ENCODE measurements at regions not wholly inside any gene's neighbourhood (a gene's known extent, or its start where the extent isn't known, plus 50 kb on each side); places are given as distances from the start of the nearest gene placed in this dataset.

DNA sequence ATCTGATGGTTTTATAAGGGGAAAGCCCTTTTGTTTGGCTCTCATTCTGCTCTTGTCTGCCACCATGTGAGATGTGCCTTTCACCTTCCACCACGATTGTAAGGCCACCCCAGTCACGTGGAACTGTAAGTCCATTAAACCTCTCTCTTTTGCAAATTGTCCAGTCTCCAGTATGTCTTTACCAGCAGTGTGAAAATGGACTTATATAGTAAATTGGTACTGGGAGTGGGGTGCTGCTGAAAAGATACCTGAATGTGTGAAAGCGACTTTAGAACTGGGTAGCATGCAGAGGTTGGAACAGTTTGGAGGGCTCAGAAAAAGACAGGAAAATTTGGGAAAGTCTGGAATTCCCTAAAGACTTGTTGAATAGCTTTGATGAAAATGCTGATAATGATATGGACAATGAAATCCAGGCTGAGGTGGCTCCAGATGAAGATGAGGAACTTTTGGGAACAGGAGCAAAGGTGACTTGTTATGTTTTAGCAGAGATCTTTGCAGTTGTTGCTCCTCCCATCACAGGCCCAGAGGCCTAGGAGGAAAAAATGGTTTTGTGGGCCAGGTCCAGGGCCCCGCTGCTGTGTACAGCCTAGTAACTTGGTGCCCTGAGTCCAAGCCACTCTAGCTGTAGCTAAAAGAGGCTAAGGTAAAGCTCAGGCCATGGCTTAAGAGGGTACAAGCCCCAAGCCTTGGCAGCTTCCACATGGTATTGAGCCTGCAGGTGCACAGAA is 275.7 kb upstream of the NPSR1 start:
- TF ChIP-seq, protein P1, sequence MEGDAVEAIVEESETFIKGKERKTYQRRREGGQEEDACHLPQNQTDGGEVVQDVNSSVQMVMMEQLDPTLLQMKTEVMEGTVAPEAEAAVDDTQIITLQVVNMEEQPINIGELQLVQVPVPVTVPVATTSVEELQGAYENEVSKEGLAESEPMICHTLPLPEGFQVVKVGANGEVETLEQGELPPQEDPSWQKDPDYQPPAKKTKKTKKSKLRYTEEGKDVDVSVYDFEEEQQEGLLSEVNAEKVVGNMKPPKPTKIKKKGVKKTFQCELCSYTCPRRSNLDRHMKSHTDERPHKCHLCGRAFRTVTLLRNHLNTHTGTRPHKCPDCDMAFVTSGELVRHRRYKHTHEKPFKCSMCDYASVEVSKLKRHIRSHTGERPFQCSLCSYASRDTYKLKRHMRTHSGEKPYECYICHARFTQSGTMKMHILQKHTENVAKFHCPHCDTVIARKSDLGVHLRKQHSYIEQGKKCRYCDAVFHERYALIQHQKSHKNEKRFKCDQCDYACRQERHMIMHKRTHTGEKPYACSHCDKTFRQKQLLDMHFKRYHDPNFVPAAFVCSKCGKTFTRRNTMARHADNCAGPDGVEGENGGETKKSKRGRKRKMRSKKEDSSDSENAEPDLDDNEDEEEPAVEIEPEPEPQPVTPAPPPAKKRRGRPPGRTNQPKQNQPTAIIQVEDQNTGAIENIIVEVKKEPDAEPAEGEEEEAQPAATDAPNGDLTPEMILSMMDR (conservative IDR thresholded peaks at IDR 0.05): no peak
- H3K27me3 Mint-ChIP-seq: no peaks in the 10 kb centered on the region
- no peak for DNase-seq (ENCODE audit: extremely low spot score, unreplicated experiment)
- peaks cover 6% of the 10 kb centered on the region for H3K9me3 Mint-ChIP-seq
- no peak overlapping the region for H3K4me3 Mint-ChIP-seq
- no peaks in the 10 kb centered on the region for H3K4me1 Mint-ChIP-seq (ENCODE audit: unreplicated experiment)
- H3K36me3 Mint-ChIP-seq: no peaks in the 10 kb centered on the region
- no peak overlapping the region for H3K27ac Mint-ChIP-seq

DNA sequence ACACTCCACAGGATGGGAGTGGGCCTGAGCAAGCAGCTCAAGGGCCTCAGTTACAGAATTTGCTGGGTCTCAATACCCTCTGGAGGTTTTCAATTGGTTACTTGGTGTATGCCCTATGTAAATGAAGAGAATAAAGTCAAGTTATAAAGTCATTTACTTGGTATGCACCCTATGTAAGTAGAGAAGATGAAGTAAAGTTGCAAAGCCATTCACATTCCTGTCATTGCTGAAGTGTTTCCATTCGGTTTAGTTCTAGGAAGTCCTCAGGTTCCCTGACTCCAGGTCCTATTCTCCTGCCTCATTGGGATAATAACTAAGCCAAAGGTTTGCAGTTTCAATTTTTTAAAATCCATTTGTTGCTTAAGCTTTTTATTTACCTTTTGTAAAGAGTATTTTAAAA is 272.6 kb upstream of the NPSR1 start:
- Mint-ChIP-seq H3K27me3 (no peaks in the 10 kb centered on the region), H3K4me3 (no peak overlapping the region), H3K27ac (no peak overlapping the region), H3K9me3 (peaks cover 6% of the 10 kb centered on the region), H3K36me3 (no peaks in the 10 kb centered on the region), H3K4me1 (ENCODE audit: unreplicated experiment) (no peaks in the 10 kb centered on the region)
- no peak for DNase-seq (ENCODE audit: extremely low spot score, unreplicated experiment)
- TF ChIP-seq, protein P1 (conservative IDR thresholded peaks at IDR 0.05): no peak

DNA sequence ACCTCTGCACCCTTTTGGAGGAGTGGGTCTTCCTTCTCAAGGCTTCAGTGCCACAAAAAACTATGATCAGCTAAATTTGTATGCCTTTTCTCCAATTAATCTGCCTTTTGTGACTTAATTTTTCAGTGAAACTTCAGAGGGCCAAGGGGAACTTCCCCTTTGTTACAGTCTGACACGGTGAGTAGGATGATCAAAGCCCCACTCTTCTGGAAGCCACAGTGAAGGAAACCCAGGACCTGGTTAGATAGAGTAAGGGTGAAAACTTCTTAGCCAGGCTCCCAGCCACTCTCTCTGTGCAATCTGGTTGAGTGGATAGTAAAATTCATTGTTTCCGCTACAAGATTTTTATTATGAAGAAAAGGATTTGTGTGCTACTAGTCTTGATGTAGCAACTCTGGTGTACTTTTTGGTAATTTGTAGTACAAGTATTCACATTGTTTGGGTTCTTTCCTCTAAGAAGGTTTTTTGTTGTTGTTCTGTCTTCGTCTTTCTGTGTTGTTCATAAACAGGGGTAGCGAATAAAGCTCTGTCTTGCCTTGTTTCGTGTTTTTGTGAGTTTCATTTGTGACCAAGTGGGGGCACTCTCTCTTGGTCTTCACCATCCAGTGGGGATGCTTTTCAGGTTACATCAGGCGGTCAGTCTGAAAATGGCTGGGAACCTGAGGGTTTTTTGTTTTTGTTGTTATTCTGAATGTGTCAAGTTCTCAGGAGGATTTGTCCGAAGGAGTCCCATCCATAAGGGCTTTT is 268.5 kb upstream of the NPSR1 start:
- H3K4me3 Mint-ChIP-seq: no peak overlapping the region
- no peaks in the 10 kb centered on the region for H3K9me3 Mint-ChIP-seq
- DNase-seq (ENCODE audit: extremely low spot score, unreplicated experiment): no peak
- TF ChIP-seq, protein P1 (conservative IDR thresholded peaks at IDR 0.05): no peak
- no peaks in the 10 kb centered on the region for H3K4me1 Mint-ChIP-seq (ENCODE audit: unreplicated experiment)
- no peaks in the 10 kb centered on the region for H3K36me3 Mint-ChIP-seq
- no peaks in the 10 kb centered on the region for H3K27me3 Mint-ChIP-seq
- H3K27ac Mint-ChIP-seq: no peak overlapping the region

DNA sequence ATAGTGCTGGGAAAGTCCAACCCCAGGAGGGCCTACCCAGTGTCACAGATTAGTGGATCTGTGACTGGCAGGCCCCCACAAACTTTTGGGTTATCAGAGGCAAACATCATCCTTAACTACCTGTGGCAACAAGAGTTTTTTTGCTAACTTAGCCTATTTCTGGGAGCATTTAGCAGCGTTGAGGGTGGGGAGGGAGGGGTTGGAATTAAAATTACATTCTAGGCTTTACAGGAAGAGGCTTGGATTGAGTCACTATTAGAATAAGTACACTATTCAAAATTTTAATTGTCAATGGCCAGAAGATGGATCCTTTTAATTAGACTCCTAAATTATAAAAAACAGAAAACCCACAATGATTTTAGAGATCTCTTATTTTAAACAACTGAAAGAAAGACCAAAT is 267.9 kb upstream of the NPSR1 start:
- TF ChIP-seq, protein P1 (conservative IDR thresholded peaks at IDR 0.05): no peak
- Mint-ChIP-seq H3K4me1 (ENCODE audit: unreplicated experiment) (no peaks in the 10 kb centered on the region), H3K27me3 (no peaks in the 10 kb centered on the region), H3K9me3 (no peaks in the 10 kb centered on the region), H3K27ac (no peak overlapping the region), H3K4me3 (no peak overlapping the region), H3K36me3 (no peaks in the 10 kb centered on the region)
- DNase-seq (ENCODE audit: extremely low spot score, unreplicated experiment): no peak

DNA sequence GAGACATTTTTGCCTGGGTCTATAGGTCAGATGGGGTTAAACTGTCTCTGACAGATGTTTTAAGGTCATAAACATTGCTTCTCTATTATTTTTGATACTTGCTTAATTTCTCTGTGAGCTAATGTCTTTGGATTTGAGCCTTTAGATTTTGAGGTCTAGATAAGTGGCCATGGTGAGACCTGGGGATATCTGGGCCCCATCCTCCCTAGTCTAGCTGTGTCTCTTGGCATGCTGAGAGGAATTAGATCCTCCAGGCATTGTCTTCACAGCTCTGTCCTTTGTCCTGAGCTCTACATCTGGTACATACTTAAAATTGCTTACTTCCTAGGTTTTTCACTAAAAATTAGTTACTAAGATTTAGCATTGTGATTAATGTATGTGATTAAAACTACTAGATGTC is 265.0 kb upstream of the NPSR1 start:
- Mint-ChIP-seq H3K36me3 (no peaks in the 10 kb centered on the region), H3K4me3 (no peak overlapping the region), H3K4me1 (ENCODE audit: unreplicated experiment) (no peaks in the 10 kb centered on the region), H3K27me3 (no peaks in the 10 kb centered on the region), H3K27ac (no peak overlapping the region), H3K9me3 (no peaks in the 10 kb centered on the region)
- DNase-seq (ENCODE audit: extremely low spot score, unreplicated experiment): no peak
- TF ChIP-seq, protein P1 (conservative IDR thresholded peaks at IDR 0.05): no peak
